D721Med (cell line): ENCODE measurements at regions not wholly inside any gene's neighbourhood (a gene's known extent, or its start where the extent isn't known, plus 50 kb on each side); places are given as distances from the start of the nearest gene placed in this dataset.

Experiments used
- DNase-seq: peaks from one replicate; pipeline ENCODE4 v3.0.0; 2011; ENCODE audit warnings: low spot score; ENCODE audit not compliant: insufficient read length
- FAIRE-seq: peaks from 2 replicates; lab custom pipeline; 2011; peaks lifted over from hg19 to GRCh38; lab: Jason Lieb, UNC
- CTCF ChIP-seq: IDR thresholded peaks from 2 replicates; pipeline ENCODE4 v1.5.1; 2012; ENCODE audit warnings: mild to moderate bottlenecking, control low read depth; ENCODE audit not compliant: insufficient read depth; ENCODE audit errors: missing control alignments

GRCh38 chr9:81321551-81321950, 367.8 kb downstream of the TLE1 start:
- TF ChIP-seq CTCF, result no peak
- FAIRE-seq (no peak), DNase-seq (no peak)

DNA sequence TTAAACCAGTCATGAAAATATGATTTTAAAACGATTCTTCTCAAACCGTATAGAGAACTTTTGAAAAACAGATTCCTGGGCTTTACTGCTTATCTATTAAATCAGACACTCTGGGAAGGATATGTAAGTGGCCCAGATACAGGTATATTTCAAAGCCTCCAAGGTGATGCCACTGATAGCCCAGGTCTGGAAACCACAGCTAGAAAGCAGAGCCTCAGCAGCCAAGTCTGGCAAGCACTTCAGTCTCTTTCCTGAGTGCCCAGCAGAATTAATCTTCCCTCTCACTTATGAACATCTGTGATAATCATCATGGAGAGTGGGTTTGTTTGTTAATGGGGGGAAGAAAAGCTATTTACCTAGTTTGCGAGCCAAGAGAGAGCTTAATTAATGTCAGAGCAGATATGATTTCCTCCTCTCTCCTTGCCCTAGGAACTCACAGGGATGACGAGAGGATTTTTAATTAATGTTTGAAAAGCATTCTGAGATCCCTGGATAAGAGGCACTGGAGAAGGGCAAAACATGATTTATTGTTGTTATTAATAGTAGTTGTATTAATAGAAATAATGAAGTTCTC, 368.4 kb downstream of the TLE1 start:
- peak; percentile 25 for FAIRE-seq

GRCh38 chr9:81318571-81318970, 370.8 kb downstream of the TLE1 start:
- no peak for TF ChIP-seq CTCF
- DNase-seq, result no peak
- FAIRE-seq, result no peak

More for the DNA sequence above, 368.4 kb downstream of the TLE1 start:
- DNase-seq, result no peak
- TF ChIP-seq CTCF, result no peak

DNA sequence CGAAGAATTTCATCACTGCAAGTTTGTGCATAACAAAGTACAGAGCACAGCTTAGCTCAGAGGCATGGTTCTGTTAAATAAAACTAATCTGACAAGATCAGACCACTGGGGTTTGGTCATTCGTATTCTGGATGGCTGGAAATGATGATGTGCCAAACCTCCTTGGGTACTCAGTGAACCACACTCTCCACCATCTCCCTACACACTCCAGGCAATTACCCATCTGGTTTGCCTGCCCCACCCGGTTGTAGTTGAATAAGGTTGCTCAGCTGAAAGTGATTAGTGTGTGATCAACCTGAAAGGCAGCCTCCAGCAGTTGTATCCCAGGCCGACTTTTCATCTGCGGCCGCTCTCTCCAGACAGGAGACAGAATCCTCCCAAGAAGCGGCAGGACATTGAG, 371.4 kb downstream of the TLE1 start:
- DNase-seq, result no peak
- FAIRE-seq, result no peak
- TF ChIP-seq CTCF, result no peak

DNA sequence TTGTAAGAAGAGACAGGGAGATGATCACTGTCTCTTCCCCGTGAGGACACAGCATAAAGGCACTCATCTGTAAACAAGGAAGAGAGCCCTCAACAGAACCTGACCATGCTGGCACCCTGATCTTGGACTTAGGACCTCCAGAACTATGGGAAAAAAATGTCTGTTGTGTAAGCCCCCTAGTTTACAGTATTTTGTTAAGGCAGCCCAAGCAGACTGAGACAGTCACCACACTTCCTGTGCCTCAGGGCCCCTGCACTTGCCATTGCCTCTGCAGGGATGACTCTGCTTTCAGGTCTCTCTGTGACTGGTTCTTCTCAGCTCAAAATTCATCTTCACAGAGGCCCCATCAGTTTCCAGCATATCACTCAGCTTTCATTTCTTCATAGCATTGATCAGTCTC, 372.1 kb downstream of the TLE1 start:
- TF ChIP-seq CTCF, result no peak
- no peak for FAIRE-seq
- DNase-seq, result no peak

DNA sequence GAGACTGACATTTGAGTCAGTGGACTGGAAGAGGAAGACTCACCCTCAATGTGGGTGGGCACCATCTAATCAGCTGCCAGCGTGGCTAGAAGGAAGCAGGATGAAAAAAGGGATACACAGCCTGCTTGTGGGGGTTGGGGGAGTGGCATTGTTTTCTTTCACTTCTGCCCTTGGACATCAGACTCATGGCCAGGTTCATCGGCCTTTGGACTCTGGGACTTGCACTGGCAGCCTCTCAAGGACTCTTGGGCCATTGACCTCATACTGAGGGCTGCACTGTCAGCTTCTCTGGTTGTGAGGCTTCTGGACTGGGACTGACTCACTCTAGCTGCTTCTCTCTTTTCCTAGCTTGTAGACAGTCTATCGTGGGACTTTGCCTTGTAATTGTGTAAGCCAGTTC, 374.9 kb downstream of the TLE1 start:
- FAIRE-seq (no peak), DNase-seq (no peak)
- no peak for TF ChIP-seq CTCF

DNA sequence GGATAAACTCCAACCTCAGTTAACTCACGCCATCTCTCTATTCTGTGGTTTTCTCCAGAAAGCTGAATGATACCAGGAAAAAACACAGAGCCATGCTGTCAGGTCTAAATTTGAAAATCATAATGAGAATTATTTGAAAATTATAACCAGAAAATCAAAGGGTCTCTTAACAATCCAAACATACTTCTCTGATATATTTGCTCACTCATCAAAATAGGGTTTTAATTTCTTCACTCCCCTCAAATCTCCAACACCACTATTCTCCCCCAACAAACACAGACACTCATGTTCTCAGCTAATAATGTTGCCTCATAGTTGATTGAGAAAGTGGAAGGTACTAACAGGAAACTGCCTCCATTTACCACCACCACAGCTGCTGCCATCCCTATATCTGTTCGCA, 375.5 kb downstream of the TLE1 start:
- FAIRE-seq, result no peak

More for the DNA sequence above, 375.5 kb downstream of the TLE1 start:
- no peak for TF ChIP-seq CTCF
- DNase-seq, result no peak
